ENCODE measurements at regions not wholly inside any gene's neighbourhood (a gene's known extent, or its start where the extent isn't known, plus 50 kb on each side); places are given as distances from the start of the nearest gene placed in this dataset.

DNA sequence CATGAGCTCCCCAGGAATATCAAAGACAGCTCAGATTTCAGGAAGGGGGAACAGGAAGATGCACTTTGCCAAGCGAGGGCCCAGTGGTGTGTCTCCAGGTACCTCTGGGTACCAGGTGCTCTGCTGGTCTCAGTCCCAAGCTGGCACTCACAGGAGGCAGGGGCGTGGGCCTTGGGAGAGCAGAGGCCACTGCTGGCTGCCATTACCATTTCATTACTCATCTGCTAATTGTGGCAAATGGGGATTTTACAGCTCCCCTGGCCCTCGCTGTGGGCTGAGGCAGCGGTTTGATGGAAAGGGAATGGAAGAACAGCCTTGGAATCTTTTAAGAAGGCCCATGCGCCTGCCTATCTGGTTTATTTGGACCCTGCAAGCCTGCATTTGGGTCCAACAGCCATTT lies 192.0 kb upstream of the NAV2 start:
- TF ChIP-seq, protein P1, sequence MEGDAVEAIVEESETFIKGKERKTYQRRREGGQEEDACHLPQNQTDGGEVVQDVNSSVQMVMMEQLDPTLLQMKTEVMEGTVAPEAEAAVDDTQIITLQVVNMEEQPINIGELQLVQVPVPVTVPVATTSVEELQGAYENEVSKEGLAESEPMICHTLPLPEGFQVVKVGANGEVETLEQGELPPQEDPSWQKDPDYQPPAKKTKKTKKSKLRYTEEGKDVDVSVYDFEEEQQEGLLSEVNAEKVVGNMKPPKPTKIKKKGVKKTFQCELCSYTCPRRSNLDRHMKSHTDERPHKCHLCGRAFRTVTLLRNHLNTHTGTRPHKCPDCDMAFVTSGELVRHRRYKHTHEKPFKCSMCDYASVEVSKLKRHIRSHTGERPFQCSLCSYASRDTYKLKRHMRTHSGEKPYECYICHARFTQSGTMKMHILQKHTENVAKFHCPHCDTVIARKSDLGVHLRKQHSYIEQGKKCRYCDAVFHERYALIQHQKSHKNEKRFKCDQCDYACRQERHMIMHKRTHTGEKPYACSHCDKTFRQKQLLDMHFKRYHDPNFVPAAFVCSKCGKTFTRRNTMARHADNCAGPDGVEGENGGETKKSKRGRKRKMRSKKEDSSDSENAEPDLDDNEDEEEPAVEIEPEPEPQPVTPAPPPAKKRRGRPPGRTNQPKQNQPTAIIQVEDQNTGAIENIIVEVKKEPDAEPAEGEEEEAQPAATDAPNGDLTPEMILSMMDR (IDR thresholded peaks at IDR 0.05) = no peak
- no peak for TF ChIP-seq POLR2A (IDR thresholded peaks at IDR 0.05)
